ENCODE measurements at regions not wholly inside any gene's neighbourhood (a gene's known extent, or its start where the extent isn't known, plus 50 kb on each side); places are given as distances from the start of the nearest gene placed in this dataset.

DNA sequence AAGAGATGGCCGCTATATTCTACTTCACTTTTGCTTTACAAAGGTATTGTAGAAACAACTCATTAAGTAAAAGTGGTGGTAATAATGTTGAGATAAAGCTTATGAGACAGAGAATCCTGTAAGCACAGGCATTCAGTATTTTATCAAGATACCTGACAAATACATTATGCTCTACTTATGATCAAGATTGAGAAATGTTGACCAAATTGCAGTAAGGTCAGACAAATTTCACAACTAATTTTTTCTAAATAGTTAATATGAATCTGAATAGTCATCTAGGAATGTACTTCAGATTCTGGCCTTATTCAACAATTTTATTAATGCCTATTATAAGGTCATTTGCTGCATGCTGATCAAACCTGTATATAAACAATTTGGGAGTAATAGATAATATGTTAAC, 95.1 kb upstream of the MBNL1 start:
- TF ChIP-seq RAD21 (IDR thresholded peaks at IDR 0.05; ENCODE audit: low read length), result no peak
- TF ChIP-seq POLR2AphosphoS5 (IDR thresholded peaks at IDR 0.05; ENCODE audit: low read depth, low read length), result no peak
- no peak for TF ChIP-seq EP300 (IDR thresholded peaks at IDR 0.05; ENCODE audit: borderline replicate concordance in 1 of 2, low read depth in 1 of 2, low read length in 1 of 2)
- TF ChIP-seq, protein P1, sequence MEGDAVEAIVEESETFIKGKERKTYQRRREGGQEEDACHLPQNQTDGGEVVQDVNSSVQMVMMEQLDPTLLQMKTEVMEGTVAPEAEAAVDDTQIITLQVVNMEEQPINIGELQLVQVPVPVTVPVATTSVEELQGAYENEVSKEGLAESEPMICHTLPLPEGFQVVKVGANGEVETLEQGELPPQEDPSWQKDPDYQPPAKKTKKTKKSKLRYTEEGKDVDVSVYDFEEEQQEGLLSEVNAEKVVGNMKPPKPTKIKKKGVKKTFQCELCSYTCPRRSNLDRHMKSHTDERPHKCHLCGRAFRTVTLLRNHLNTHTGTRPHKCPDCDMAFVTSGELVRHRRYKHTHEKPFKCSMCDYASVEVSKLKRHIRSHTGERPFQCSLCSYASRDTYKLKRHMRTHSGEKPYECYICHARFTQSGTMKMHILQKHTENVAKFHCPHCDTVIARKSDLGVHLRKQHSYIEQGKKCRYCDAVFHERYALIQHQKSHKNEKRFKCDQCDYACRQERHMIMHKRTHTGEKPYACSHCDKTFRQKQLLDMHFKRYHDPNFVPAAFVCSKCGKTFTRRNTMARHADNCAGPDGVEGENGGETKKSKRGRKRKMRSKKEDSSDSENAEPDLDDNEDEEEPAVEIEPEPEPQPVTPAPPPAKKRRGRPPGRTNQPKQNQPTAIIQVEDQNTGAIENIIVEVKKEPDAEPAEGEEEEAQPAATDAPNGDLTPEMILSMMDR (IDR thresholded peaks at IDR 0.05), result no peak
- TF ChIP-seq, protein P2, sequence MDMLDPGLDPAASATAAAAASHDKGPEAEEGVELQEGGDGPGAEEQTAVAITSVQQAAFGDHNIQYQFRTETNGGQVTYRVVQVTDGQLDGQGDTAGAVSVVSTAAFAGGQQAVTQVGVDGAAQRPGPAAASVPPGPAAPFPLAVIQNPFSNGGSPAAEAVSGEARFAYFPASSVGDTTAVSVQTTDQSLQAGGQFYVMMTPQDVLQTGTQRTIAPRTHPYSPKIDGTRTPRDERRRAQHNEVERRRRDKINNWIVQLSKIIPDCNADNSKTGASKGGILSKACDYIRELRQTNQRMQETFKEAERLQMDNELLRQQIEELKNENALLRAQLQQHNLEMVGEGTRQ (IDR thresholded peaks at IDR 0.05; ENCODE audit: borderline replicate concordance, low read depth, low read length), result no peak
- TF ChIP-seq MEF2A (IDR thresholded peaks at IDR 0.05; ENCODE audit: borderline replicate concordance, low read depth), result no peak
- no peak for TF ChIP-seq EZH2phosphoT487 (IDR thresholded peaks at IDR 0.05; ENCODE audit: borderline replicate concordance, low read depth)
- TF ChIP-seq JUND (IDR thresholded peaks at IDR 0.05), result no peak
- no peak for TF ChIP-seq FOXJ3 (CRISPR knock-in tag; IDR thresholded peaks at IDR 0.05)
- no peak for TF ChIP-seq SIN3A (IDR thresholded peaks at IDR 0.05; ENCODE audit: borderline replicate concordance, low read depth, low read length)
- TF ChIP-seq TAF1 (IDR thresholded peaks at IDR 0.05; ENCODE audit: borderline replicate concordance, low read depth, low read length), result no peak
